Mesendoderm (in vitro differentiated cells): ENCODE measurements at regions not wholly inside any gene's neighbourhood (a gene's known extent, or its start where the extent isn't known, plus 50 kb on each side); places are given as distances from the start of the nearest gene placed in this dataset.
A peak's percentile ranks its signal among the peaks of the same experiment; 100 is the strongest.
"Not testable (repeated sequence)": the region's sequence is repeated elsewhere in the genome, so short reads cannot be mapped to it uniquely, and the experiment has no call there.

ENCODE experiments used
- DNase-seq: peaks from one replicate; pipeline ENCODE4 v3.0.0; 2013
- H2AK5ac ChIP-seq: 2 replicates; pipeline ENCODE4 v1.6.1; 2013; ENCODE audit warnings: low read length, inconsistent platforms
- H2BK120ac ChIP-seq: 2 replicates; pipeline ENCODE4 v1.6.1; 2013; ENCODE audit warnings: low read depth, mild to moderate bottlenecking, low read length, moderate library complexity, mixed read lengths
- H2BK15ac ChIP-seq: replicated peaks from 2 replicates; pipeline ENCODE4 v1.6.1; 2013; ENCODE audit warnings: low read depth, mild to moderate bottlenecking, moderate library complexity
- H2BK5ac ChIP-seq: 2 replicates; pipeline ENCODE4 v1.6.1; 2013; ENCODE audit warnings: low read length, inconsistent platforms
- H3K18ac ChIP-seq: 2 replicates; pipeline ENCODE4 v1.6.1; 2013; ENCODE audit warnings: mild to moderate bottlenecking, low read length, mixed read lengths
- H3K23ac ChIP-seq: one replicate; pipeline ENCODE4 v1.6.1; 2013; ENCODE audit warnings: low read length
- H3K27ac ChIP-seq: 2 replicates; pipeline ENCODE4 v1.5.1; 2013; ENCODE audit warnings: low read depth, mild to moderate bottlenecking, inconsistent platforms, low read length, moderate library complexity
- H3K27me3 ChIP-seq: 2 replicates; pipeline ENCODE4 v1.6.1; 2013; ENCODE audit warnings: low read length, control low read depth, mild to moderate bottlenecking, inconsistent platforms; ENCODE audit not compliant: insufficient read depth, poor library complexity
- H3K36me3 ChIP-seq: 2 replicates; pipeline ENCODE4 v1.6.1; 2013; ENCODE audit warnings: low read length, inconsistent platforms; ENCODE audit not compliant: control insufficient read depth, insufficient read depth
- H3K4ac ChIP-seq: one replicate; pipeline ENCODE4 v1.6.1; 2013; ENCODE audit warnings: low read depth, mild to moderate bottlenecking, low read length, moderate library complexity
- H3K4me1 ChIP-seq: 2 replicates; pipeline ENCODE4 v1.6.1; 2013; ENCODE audit warnings: low read depth, low read length, inconsistent platforms; ENCODE audit not compliant: control insufficient read depth
- H3K4me2 ChIP-seq: 2 replicates; pipeline ENCODE4 v1.6.1; 2013; ENCODE audit warnings: low read length
- H3K4me3 ChIP-seq: 2 replicates; pipeline ENCODE4 v1.5.1; 2013; ENCODE audit warnings: mild to moderate bottlenecking, low read length
- H3K56ac ChIP-seq: one replicate; pipeline ENCODE4 v1.6.1; 2013; ENCODE audit warnings: low read length
- H3K79me1 ChIP-seq: 2 replicates; pipeline ENCODE4 v1.6.1; 2013; ENCODE audit warnings: low read length, inconsistent platforms
- H3K79me2 ChIP-seq: 2 replicates; pipeline ENCODE4 v1.6.1; 2013; ENCODE audit warnings: mild to moderate bottlenecking, low read length; ENCODE audit not compliant: control insufficient read depth, insufficient read depth
- H3K9ac ChIP-seq: 2 replicates; pipeline ENCODE4 v1.6.1; 2013; ENCODE audit warnings: low read length, inconsistent platforms
- H4K5ac ChIP-seq: one replicate; pipeline ENCODE4 v1.6.1; 2013; ENCODE audit warnings: low read length
- H4K8ac ChIP-seq: one replicate; pipeline ENCODE4 v1.6.1; 2013; ENCODE audit warnings: low read depth, mild to moderate bottlenecking, control low read depth, low read length, moderate library complexity
- WGBS: extraction: QIAGEN DNeasy Blood & Tissue Kit; methylation state at CpG from one replicate; pipeline ENCODE4 v1.1.7; 2013; ENCODE audit warnings: low lambda C conversion rate, missing lambda C conversion rate; ENCODE audit not compliant: insufficient coverage; ENCODE audit errors: extremely low coverage; 5-methylcytosine and 5-hydroxymethylcytosine counted together

GRCh38 chrX:68978655-68979054 is 149.8 kb downstream of the EFNB1 start:
- Histone ChIP-seq H2BK5ac (no peak overlapping the region), H2BK15ac (no peak overlapping the region), H3K27ac (no peak overlapping the region), H3K4me3 (no peak overlapping the region), H2BK120ac (no peak overlapping the region), H3K36me3 (no peaks in the 10 kb centered on the region), H3K56ac (no peak overlapping the region), H4K8ac (no peak overlapping the region), H3K79me1 (no peaks in the 10 kb centered on the region), H3K4me1 (peaks cover 2% of the 10 kb centered on the region), H2AK5ac (no peak overlapping the region), H3K27me3 (no peaks in the 10 kb centered on the region), H3K23ac (no peak overlapping the region), H3K18ac (no peak overlapping the region), H4K5ac (no peak overlapping the region), H3K4ac (no peak overlapping the region), H3K9ac (no peak overlapping the region), H3K79me2 (no peaks in the 10 kb centered on the region), H3K4me2 (no peak overlapping the region)
- WGBS, result no CpG with 5 or more reads among the region's 1 CpG
- DNase-seq, result no peak

- no peak overlapping the region for H4K5ac ChIP-seq
- H3K27me3 ChIP-seq, result no peaks in the 10 kb centered on the region
- H2BK5ac ChIP-seq, result no peak overlapping the region
- no peak overlapping the region for H3K27ac ChIP-seq
- DNase-seq, result peak; percentile 61
- H3K23ac ChIP-seq, result no peak overlapping the region
- H2BK15ac ChIP-seq, result no peak overlapping the region
- H3K36me3 ChIP-seq, result no peaks in the 10 kb centered on the region
- H3K4me2 ChIP-seq, result no peak overlapping the region
- no peaks in the 10 kb centered on the region for H3K79me1 ChIP-seq
- no peak overlapping the region for H3K4ac ChIP-seq
- no peak overlapping the region for H2AK5ac ChIP-seq
- no peak overlapping the region for H3K9ac ChIP-seq
- H3K18ac ChIP-seq, result no peak overlapping the region
- H4K8ac ChIP-seq, result no peak overlapping the region
- H3K4me3 ChIP-seq, result no peak overlapping the region
- H3K56ac ChIP-seq, result no peak overlapping the region
- no peaks in the 10 kb centered on the region for H3K79me2 ChIP-seq
- H3K4me1 ChIP-seq, result peaks cover 2% of the 10 kb centered on the region
- H2BK120ac ChIP-seq, result no peak overlapping the region
- WGBS, result no CpG with 5 or more reads among the region's 7 CpGs
Observed at GRCh38 chrX:68978255-68978654, 149.4 kb downstream of the EFNB1 start.

GRCh38 chrX:68953331-68953730 is 124.5 kb downstream of the EFNB1 start:
- Histone ChIP-seq H3K18ac (no peak overlapping the region), H3K4me3 (no peak overlapping the region), H3K9ac (no peak overlapping the region), H3K79me1 (no peaks in the 10 kb centered on the region), H3K4me2 (no peak overlapping the region), H2BK120ac (no peak overlapping the region), H3K79me2 (no peaks in the 10 kb centered on the region), H3K27me3 (no peaks in the 10 kb centered on the region), H3K36me3 (no peaks in the 10 kb centered on the region), H4K8ac (no peak overlapping the region), H4K5ac (no peak overlapping the region), H3K4me1 (no peaks in the 10 kb centered on the region), H3K56ac (no peak overlapping the region), H3K23ac (no peak overlapping the region), H2AK5ac (no peak overlapping the region), H3K27ac (no peak overlapping the region), H3K4ac (no peak overlapping the region), H2BK15ac (no peak overlapping the region), H2BK5ac (no peak overlapping the region)
- no CpG with 5 or more reads among the region's 6 CpGs for WGBS
- no peak for DNase-seq

- not testable (repeated sequence) for H4K8ac ChIP-seq, H3K4me2 ChIP-seq, H3K9ac ChIP-seq, H3K79me1 ChIP-seq, H3K4me3 ChIP-seq, H2BK5ac ChIP-seq, H3K4ac ChIP-seq, H3K23ac ChIP-seq, H3K4me1 ChIP-seq, H3K36me3 ChIP-seq, H3K79me2 ChIP-seq, H2AK5ac ChIP-seq, H3K18ac ChIP-seq, H3K27ac ChIP-seq, DNase-seq, H3K56ac ChIP-seq, H4K5ac ChIP-seq, H2BK120ac ChIP-seq, H3K27me3 ChIP-seq, H2BK15ac ChIP-seq
- WGBS, result no CpG with 5 or more reads among the region's 32 CpGs
Observed at GRCh38 chrX:68951942-68952619, 123.3 kb downstream of the EFNB1 start.

DNA sequence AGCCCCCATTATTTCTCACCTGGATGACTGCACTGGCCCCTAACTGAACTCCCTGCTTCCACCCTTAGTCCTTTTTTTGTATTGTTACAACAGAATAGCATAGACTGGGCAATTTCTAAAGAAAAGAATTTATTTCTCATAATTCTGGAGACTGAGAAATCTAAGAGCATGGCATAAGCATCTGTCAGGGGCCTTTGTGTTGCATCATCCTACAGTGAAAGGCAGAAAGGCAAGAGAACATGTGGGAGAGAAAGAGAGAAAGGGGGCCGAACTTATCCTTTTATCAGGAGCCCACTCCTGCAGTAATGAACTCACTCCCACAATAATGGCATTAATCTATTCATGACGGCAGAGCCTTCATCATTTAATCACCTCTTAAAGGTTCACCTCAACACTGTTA is 122.1 kb downstream of the EFNB1 start:
- no peak overlapping the region for H3K27ac ChIP-seq
- no peaks in the 10 kb centered on the region for H3K27me3 ChIP-seq
- H3K56ac ChIP-seq, result no peak overlapping the region
- no peaks in the 10 kb centered on the region for H3K79me2 ChIP-seq
- no peak overlapping the region for H2AK5ac ChIP-seq
- no peak overlapping the region for H2BK120ac ChIP-seq
- H3K4ac ChIP-seq, result no peak overlapping the region
- DNase-seq, result no peak
- no peaks in the 10 kb centered on the region for H3K36me3 ChIP-seq
- H4K8ac ChIP-seq, result no peak overlapping the region
- H3K4me3 ChIP-seq, result no peak overlapping the region
- H3K18ac ChIP-seq, result no peak overlapping the region
- no peak overlapping the region for H3K4me2 ChIP-seq
- H3K4me1 ChIP-seq, result no peaks in the 10 kb centered on the region
- no peaks in the 10 kb centered on the region for H3K79me1 ChIP-seq
- no peak overlapping the region for H2BK15ac ChIP-seq
- no peak overlapping the region for H3K9ac ChIP-seq
- no CpG with 5 or more reads among the region's 2 CpGs for WGBS
- H2BK5ac ChIP-seq, result no peak overlapping the region
- H4K5ac ChIP-seq, result no peak overlapping the region
- H3K23ac ChIP-seq, result no peak overlapping the region
